ENCODE measurements at regions not wholly inside any gene's neighbourhood (a gene's known extent, or its start where the extent isn't known, plus 50 kb on each side); places are given as distances from the start of the nearest gene placed in this dataset.
"Not testable (repeated sequence)": the region's sequence is repeated elsewhere in the genome, so short reads cannot be mapped to it uniquely, and the experiment has no call there.

- no peak for DNase-seq (ENCODE audit: low read depth, low spot score)
Measured at GRCh38 chr13:90700340-90700739, 647.1 kb upstream of the MIR17HG start.

GRCh38 chr13:90701264-90701663, 646.2 kb upstream of the MIR17HG start:
- DNase-seq (ENCODE audit: low read depth, low spot score): no peak

DNA sequence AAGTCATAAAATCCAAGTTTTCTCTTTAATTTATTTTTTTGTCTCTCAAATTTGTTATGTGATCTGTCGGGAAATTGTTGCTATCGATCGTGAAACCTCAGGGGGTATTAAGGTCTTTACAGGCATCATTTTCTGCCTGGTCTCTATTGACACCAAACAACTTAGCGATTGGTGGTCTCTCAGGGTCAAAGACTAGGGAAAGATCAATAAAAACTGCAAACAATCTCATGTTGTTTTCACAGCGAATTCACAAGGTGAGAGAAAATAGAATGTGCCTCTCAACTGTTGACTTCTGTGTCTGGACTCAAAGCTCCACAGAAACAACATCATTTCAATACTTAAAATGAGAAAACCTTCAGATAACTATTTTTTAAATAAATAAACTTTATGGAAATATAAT, 645.4 kb upstream of the MIR17HG start:
- no peak for DNase-seq (ENCODE audit: low read depth, low spot score)

- DNase-seq (ENCODE audit: low read depth, low spot score): no peak
Measured at GRCh38 chr13:90706631-90707030, 640.9 kb upstream of the MIR17HG start.

DNA sequence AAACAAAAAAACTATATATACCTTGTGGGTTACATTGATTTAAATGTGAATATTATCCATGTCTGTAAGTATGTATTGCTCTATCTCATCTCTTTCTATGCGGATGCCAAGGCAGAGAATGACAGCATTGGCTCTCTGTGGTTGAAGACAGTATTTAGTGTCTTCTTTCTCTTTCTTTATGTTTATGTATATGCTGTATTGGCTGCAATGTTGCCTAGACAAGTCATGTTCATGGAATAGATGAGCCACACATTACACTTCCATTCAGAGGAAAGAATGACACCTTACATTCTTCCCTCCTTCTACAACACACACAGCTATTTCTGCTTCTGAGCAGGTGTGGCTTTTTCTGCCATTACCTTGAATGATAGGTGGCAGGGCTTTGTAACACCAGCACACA, 639.4 kb upstream of the MIR17HG start:
- no peak for DNase-seq (ENCODE audit: low read depth, low spot score)

- DNase-seq (ENCODE audit: low read depth, low spot score): no peak
Measured at GRCh38 chr13:90709319-90709718, 638.2 kb upstream of the MIR17HG start.

GRCh38 chr13:90710164-90710759, 637.2 kb upstream of the MIR17HG start:
- no peak for DNase-seq (ENCODE audit: low read depth, low spot score)

- DNase-seq (ENCODE audit: low read depth, low spot score): no peak
Measured at GRCh38 chr13:90713441-90714133, 633.9 kb upstream of the MIR17HG start.

GRCh38 chr13:90715485-90715884, 632.0 kb upstream of the MIR17HG start:
- no peak for DNase-seq (ENCODE audit: low read depth, low spot score)

DNA sequence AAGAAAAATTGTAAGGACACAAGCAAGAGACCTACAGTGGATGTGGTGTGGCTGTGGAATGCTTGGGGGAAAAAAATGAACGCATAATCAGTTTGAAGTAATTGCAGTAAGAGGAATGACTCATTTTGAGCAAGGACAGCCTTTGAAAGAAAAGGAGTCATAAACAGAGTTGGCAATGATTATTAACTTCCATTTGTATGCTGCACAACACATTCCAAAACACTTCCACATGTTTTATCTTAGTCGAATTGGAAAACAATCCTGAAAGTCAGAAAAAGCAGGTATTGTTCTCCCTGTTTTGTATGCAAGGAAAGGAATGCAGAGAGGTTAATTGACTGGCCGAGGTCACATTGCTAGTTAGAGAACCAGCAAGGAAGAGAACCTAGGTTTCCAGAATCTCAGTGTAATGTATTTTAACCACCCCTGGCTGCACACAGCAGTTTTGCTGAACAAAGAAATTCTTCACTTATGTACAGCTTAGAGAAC, 630.0 kb upstream of the MIR17HG start:
- no peak for DNase-seq (ENCODE audit: low read depth, low spot score)

- DNase-seq (ENCODE audit: low read depth, low spot score): no peak
Measured at GRCh38 chr13:90719461-90719860, 628.0 kb upstream of the MIR17HG start.

GRCh38 chr13:90721937-90722336, 625.5 kb upstream of the MIR17HG start:
- no peak for DNase-seq (ENCODE audit: low read depth, low spot score)

GRCh38 chr13:90723381-90723780, 624.1 kb upstream of the MIR17HG start:
- no peak for DNase-seq (ENCODE audit: low read depth, low spot score)

DNA sequence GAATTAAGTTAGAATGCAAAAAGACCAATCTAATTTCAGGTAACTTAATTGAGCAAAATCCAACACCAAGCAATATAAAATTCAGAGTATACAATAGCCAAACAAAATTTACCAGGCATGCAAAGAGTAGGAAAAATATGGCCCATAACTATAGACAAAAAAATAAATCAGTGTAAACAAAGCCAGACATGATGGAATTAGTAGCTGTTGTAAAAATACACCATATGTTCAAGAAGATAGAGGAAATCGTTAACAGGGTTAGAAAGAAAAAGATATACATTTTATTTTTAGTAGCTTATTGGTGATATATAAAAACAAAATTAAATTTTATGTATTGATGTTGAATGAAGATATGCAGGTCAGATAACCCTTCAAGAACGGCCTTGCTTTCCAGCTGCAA, 621.1 kb upstream of the MIR17HG start:
- no peak for DNase-seq (ENCODE audit: low read depth, low spot score)

GRCh38 chr13:90732049-90732448, 615.4 kb upstream of the MIR17HG start:
- DNase-seq (ENCODE audit: low read depth, low spot score): no peak

DNA sequence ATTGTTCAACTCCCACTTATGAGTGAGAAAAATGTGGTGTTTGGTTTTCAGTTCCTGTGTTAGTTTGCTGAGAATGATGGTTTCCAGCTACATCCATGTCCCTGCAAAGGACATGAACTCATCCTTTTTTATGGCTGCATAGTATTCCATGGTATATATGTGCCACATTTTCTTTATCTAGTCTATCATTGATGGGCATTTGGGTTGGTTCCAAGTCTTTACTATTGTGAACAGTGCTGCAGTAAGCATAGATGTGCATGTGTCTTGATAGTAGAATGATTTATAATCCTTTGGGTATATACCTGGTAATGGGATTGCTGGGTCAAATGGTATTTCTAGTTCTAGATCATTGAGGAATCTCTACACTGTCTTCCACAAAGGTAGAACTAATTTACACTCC, 613.0 kb upstream of the MIR17HG start:
- DNase-seq (ENCODE audit: low read depth, low spot score): not testable (repeated sequence)

GRCh38 chr13:90738881-90739280, 608.6 kb upstream of the MIR17HG start:
- no peak for DNase-seq (ENCODE audit: low read depth, low spot score)

GRCh38 chr13:90740099-90740498, 607.4 kb upstream of the MIR17HG start:
- no peak for DNase-seq (ENCODE audit: low read depth, low spot score)

- DNase-seq (ENCODE audit: low read depth, low spot score): no peak
Measured at GRCh38 chr13:90742381-90742780, 605.1 kb upstream of the MIR17HG start.

DNA sequence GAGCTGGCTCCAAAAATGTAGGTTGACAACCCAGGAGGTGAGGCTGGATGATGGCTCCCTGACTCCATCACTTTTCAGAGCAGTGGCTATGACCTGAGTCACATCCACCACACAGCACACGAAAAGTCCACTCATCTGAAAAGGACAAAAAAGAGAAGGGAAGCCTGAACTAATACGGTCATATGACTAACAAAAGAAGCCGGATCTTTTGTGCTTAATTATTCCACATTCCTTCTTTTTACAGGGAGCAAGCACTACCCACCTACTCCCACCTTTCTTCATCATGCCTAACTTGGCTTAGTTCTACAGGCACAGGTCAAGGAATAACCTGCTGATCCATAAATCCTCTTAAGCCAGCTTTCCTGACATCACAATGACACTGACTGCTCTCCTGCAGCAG, 601.3 kb upstream of the MIR17HG start:
- DNase-seq (ENCODE audit: low read depth, low spot score): no peak

- DNase-seq (ENCODE audit: low read depth, low spot score): no peak
Measured at GRCh38 chr13:90750021-90750420, 597.5 kb upstream of the MIR17HG start.

GRCh38 chr13:90751026-90751425, 596.5 kb upstream of the MIR17HG start:
- DNase-seq (ENCODE audit: low read depth, low spot score): no peak

DNA sequence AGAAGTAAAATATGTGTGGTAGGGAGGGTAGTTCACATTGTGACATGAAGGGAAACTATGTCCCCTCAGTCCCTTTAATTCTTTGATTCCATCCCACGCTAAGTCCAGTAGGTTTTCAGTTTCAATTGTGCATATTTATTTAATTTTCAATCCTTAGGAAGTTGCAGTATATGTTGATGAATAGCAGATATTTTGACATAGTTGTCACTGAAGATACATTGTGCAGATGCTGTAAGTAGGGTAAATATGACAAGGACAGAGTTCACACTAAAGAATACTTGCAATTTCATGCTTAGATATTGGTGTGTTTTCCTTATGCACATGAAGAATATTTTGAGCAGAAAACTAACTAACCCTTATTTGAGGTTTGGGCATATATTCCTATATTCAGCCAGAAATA, 595.4 kb upstream of the MIR17HG start:
- no peak for DNase-seq (ENCODE audit: low read depth, low spot score)

All from pulmonary artery endothelial cell (primary cell).